AG04450 (cell line): ENCODE measurements at regions not wholly inside any gene's neighbourhood (a gene's known extent, or its start where the extent isn't known, plus 50 kb on each side); places are given as distances from the start of the nearest gene placed in this dataset.

Experiments
- CTCF ChIA-PET: fragments of 300-600, 350-600 bp; formaldehyde crosslinking; extraction: SDS; loops from one replicate; lab custom pipeline; 2022; ENCODE audit warnings: antibody characterized with exemption, inconsistent platforms; lab: Charles Lee
- POLR2A ChIA-PET: fragments of 350-600 bp; formaldehyde crosslinking; extraction: SDS; loops from one replicate; lab custom pipeline; 2021; ENCODE audit warnings: antibody characterized with exemption, inconsistent platforms; lab: Yijun Ruan, JAX
- DNase-seq: peaks from one replicate; pipeline ENCODE4 v3.0.0-alpha.2; 2011; ENCODE audit warnings: low read depth, low spot score
- H3K27ac ChIP-seq: one replicate; pipeline ENCODE4 v1.5.1; 2012; ENCODE audit warnings: low read depth, low read length, control low read depth
- H3K27me3 ChIP-seq: one replicate; pipeline ENCODE4 v1.6.0; 2012; ENCODE audit warnings: low read length; ENCODE audit not compliant: control insufficient read depth, insufficient read depth
- H3K4me3 ChIP-seq: 2 replicates; pipeline ENCODE4 v1.5.1; 2011; ENCODE audit warnings: mild to moderate bottlenecking, low read depth, low read length, control low read depth
- H3K9me3 ChIP-seq: 2 replicates; pipeline ENCODE4 v1.5.1; 2012; ENCODE audit warnings: low read length; ENCODE audit not compliant: control insufficient read depth, insufficient read depth
- CTCF ChIP-seq: IDR thresholded peaks from 2 replicates; pipeline ENCODE4 v1.5.1; 2011; ENCODE audit warnings: low read depth, low read length, control low read depth, inconsistent platforms

GRCh38 chr11:97414801-97415200 is 1025.0 kb downstream of the JRKL start:
- Histone ChIP-seq H3K4me3 (no peak overlapping the region), H3K27ac (no peak overlapping the region), H3K27me3 (no peaks in the 10 kb centered on the region), H3K9me3 (peaks cover 2% of the 10 kb centered on the region; the same call in 1 of the 2 replicates)
- TF ChIP-seq CTCF, result no peak
- no peak for DNase-seq
- ChIA-PET POLR2A (no interaction called here), CTCF (no interaction called here)

GRCh38 chr11:97419729-97420128 is 1029.9 kb downstream of the JRKL start:
- H3K9me3 ChIP-seq, result peaks cover 5% of the 10 kb centered on the region; the same call in 1 of the 2 replicates
- no peak for TF ChIP-seq CTCF
- no peak overlapping the region for H3K4me3 ChIP-seq
- POLR2A ChIA-PET, result no interaction called here
- DNase-seq, result no peak
- no peaks in the 10 kb centered on the region for H3K27me3 ChIP-seq
- H3K27ac ChIP-seq, result no peak overlapping the region
- CTCF ChIA-PET, result no interaction called here

GRCh38 chr11:97428247-97428790 is 1038.5 kb downstream of the JRKL start:
- TF ChIP-seq CTCF, result no peak
- DNase-seq, result no peak
- Histone ChIP-seq H3K9me3 (peaks cover 5% of the 10 kb centered on the region; the same call in 1 of the 2 replicates), H3K27ac (no peak overlapping the region), H3K27me3 (no peaks in the 10 kb centered on the region), H3K4me3 (no peak overlapping the region)
- CTCF ChIA-PET, result no interaction called here
- POLR2A ChIA-PET, result no interaction called here

- TF ChIP-seq CTCF, result no peak
- Histone ChIP-seq H3K9me3 (no peaks in the 10 kb centered on the region), H3K27ac (no peak overlapping the region), H3K27me3 (no peaks in the 10 kb centered on the region), H3K4me3 (no peak overlapping the region)
- ChIA-PET POLR2A (no interaction called here), CTCF (no interaction called here)
- no peak for DNase-seq
Observed at GRCh38 chr11:97430877-97431276, 1041.1 kb downstream of the JRKL start.

GRCh38 chr11:97432926-97433325 is 1043.1 kb downstream of the JRKL start:
- ChIA-PET CTCF (no interaction called here), POLR2A (no interaction called here)
- H3K4me3 ChIP-seq, result no peak overlapping the region
- H3K27ac ChIP-seq, result no peak overlapping the region
- no peaks in the 10 kb centered on the region for H3K27me3 ChIP-seq
- no peak for DNase-seq
- no peak for TF ChIP-seq CTCF
- no peaks in the 10 kb centered on the region for H3K9me3 ChIP-seq
